ENCODE measurements at regions not wholly inside any gene's neighbourhood (a gene's known extent, or its start where the extent isn't known, plus 50 kb on each side); places are given as distances from the start of the nearest gene placed in this dataset.

DNA sequence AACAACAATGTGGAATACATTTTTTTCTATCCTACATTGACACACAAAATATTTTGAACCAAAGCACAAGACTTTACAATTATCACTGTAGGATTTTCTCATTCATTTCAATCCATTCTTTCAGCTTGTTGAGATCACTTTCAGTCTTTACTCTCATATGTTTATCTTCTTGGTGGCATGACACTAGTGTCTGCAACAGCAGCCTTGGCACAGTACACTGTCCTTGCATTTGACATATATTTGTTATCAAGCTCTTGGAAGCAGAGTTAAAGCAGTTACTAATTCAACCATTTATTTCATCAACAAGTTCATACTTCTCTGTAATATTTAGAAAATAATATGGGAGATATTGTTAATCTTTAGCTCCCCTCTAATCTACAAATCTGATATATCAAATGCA is 922.4 kb upstream of the ADGRL2 start:
- no peak for DNase-seq
- no peaks in the 10 kb centered on the region for H3K9me3 ChIP-seq (ENCODE audit: low read length)
- H3K36me3 ChIP-seq (ENCODE audit: insufficient read depth, low read length): no peaks in the 10 kb centered on the region
- no peaks in the 10 kb centered on the region for H3K4me1 ChIP-seq (ENCODE audit: insufficient read depth, low read length)
- H3K27ac Mint-ChIP-seq: no peak overlapping the region
- H3K27me3 ChIP-seq (ENCODE audit: insufficient read depth, low read length, poor library complexity, severe bottlenecking): no peaks in the 10 kb centered on the region
- H3K27me3 Mint-ChIP-seq: no peaks in the 10 kb centered on the region
- no peaks in the 10 kb centered on the region for H3K4me1 Mint-ChIP-seq
- ChIA-PET POLR2A (no interaction called here), CTCF (no interaction called here)
- no peak overlapping the region for H3K27ac ChIP-seq (ENCODE audit: low read depth, low read length)
- no peaks in the 10 kb centered on the region for H3K36me3 Mint-ChIP-seq
- no peak overlapping the region for H3K4me3 Mint-ChIP-seq
- no peak overlapping the region for H3K4me3 ChIP-seq (ENCODE audit: low read length)
- peaks cover 2 to 30% (median 8%) of the 10 kb centered on the region in 5 donors for H3K9me3 Mint-ChIP-seq

DNA sequence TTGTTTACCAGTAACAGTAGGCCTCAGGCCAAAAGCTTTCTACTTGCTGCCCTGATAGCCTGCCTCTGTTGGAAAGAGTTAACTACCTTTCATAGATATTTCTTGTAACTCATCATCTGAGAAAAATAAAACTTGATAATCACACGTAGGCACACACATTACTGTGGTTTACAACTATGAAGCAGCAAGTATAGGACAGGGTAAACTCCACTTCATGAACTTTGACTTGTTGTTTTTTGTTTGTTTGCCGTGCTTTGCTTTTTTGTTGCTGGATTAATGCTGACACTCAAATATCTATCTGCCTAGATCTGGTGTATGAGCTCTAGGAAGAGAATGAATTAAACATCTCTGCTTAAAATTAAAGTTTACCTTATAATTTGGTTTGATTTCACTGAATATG is 924.7 kb upstream of the ADGRL2 start:
- no peak overlapping the region for H3K27ac ChIP-seq (ENCODE audit: low read depth, low read length)
- POLR2A ChIA-PET: no interaction called here
- H3K4me3 ChIP-seq (ENCODE audit: low read length): no peak overlapping the region
- no peaks in the 10 kb centered on the region for H3K27me3 ChIP-seq (ENCODE audit: insufficient read depth, low read length, poor library complexity, severe bottlenecking)
- no peaks in the 10 kb centered on the region for H3K4me1 ChIP-seq (ENCODE audit: insufficient read depth, low read length)
- no peaks in the 10 kb centered on the region for H3K36me3 Mint-ChIP-seq
- H3K36me3 ChIP-seq (ENCODE audit: insufficient read depth, low read length): no peaks in the 10 kb centered on the region
- CTCF ChIA-PET: no interaction called here
- no peaks in the 10 kb centered on the region for H3K4me1 Mint-ChIP-seq
- no peaks in the 10 kb centered on the region for H3K27me3 Mint-ChIP-seq
- no peak overlapping the region for H3K4me3 Mint-ChIP-seq
- H3K27ac Mint-ChIP-seq: no peak overlapping the region
- H3K9me3 ChIP-seq (ENCODE audit: low read length): no peaks in the 10 kb centered on the region
- peaks cover 2 to 32% (median 9%) of the 10 kb centered on the region in 5 donors for H3K9me3 Mint-ChIP-seq
- DNase-seq: no peak

DNA sequence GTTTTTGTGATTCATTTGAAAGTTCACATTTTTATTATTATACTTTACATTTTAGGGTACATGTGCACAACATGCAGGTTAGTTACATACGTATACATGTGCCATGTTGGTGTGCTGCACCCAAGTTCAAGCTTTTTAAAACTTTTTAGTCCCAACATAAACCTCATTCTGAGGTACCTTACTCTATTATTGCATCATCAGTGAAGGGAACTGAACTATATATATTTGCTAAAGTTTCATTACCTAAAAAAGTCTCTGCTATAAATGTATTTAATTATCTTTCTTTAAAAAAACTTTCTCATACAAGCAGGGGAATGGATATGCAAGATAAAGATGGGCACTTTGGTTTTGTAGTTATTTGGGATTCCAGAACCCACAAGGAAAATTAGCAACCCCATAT is 931.4 kb upstream of the ADGRL2 start:
- H3K4me3 ChIP-seq (ENCODE audit: low read length): no peak overlapping the region
- Mint-ChIP-seq H3K9me3 (peaks cover 1 to 18% (median 6%) of the 10 kb centered on the region in 5 donors), H3K4me1 (no peaks in the 10 kb centered on the region), H3K27me3 (no peaks in the 10 kb centered on the region), H3K36me3 (no peaks in the 10 kb centered on the region), H3K4me3 (no peak overlapping the region), H3K27ac (no peak overlapping the region)
- no peak for DNase-seq
- H3K27me3 ChIP-seq (ENCODE audit: insufficient read depth, low read length, poor library complexity, severe bottlenecking): no peaks in the 10 kb centered on the region
- H3K4me1 ChIP-seq (ENCODE audit: insufficient read depth, low read length): no peaks in the 10 kb centered on the region
- POLR2A ChIA-PET: no interaction called here
- H3K27ac ChIP-seq (ENCODE audit: low read depth, low read length): no peak overlapping the region
- no peaks in the 10 kb centered on the region for H3K9me3 ChIP-seq (ENCODE audit: low read length)
- no peaks in the 10 kb centered on the region for H3K36me3 ChIP-seq (ENCODE audit: insufficient read depth, low read length)
- CTCF ChIA-PET: no interaction called here

GRCh38 chr1:80847904-80848303 is 952.8 kb upstream of the ADGRL2 start:
- H3K27me3 ChIP-seq (ENCODE audit: insufficient read depth, low read length, poor library complexity, severe bottlenecking): no peaks in the 10 kb centered on the region

GRCh38 chr1:80846966-80847365 is 953.8 kb upstream of the ADGRL2 start:
- ChIA-PET POLR2A (no interaction called here), CTCF (no interaction called here)
- H3K9me3 Mint-ChIP-seq: peaks cover 7 to 22% (median 20%) of the 10 kb centered on the region in 5 donors
- no peaks in the 10 kb centered on the region for H3K27me3 Mint-ChIP-seq
- H3K27ac ChIP-seq (ENCODE audit: low read depth, low read length): no peak overlapping the region
- no peak overlapping the region for H3K4me3 Mint-ChIP-seq
- DNase-seq: no peak
- no peaks in the 10 kb centered on the region for H3K27me3 ChIP-seq (ENCODE audit: insufficient read depth, low read length, poor library complexity, severe bottlenecking)
- H3K4me1 Mint-ChIP-seq: no peaks in the 10 kb centered on the region
- H3K4me1 ChIP-seq (ENCODE audit: insufficient read depth, low read length): no peaks in the 10 kb centered on the region
- H3K27ac Mint-ChIP-seq: no peak overlapping the region
- H3K4me3 ChIP-seq (ENCODE audit: low read length): no peak overlapping the region
- H3K9me3 ChIP-seq (ENCODE audit: low read length): no peaks in the 10 kb centered on the region
- no peaks in the 10 kb centered on the region for H3K36me3 Mint-ChIP-seq
- H3K36me3 ChIP-seq (ENCODE audit: insufficient read depth, low read length): no peaks in the 10 kb centered on the region

More at GRCh38 chr1:80847904-80848303, 952.8 kb upstream of the ADGRL2 start:
- Mint-ChIP-seq H3K27ac (no peak overlapping the region), H3K27me3 (no peaks in the 10 kb centered on the region), H3K4me1 (no peaks in the 10 kb centered on the region), H3K9me3 (peaks cover 7 to 22% (median 20%) of the 10 kb centered on the region in 5 donors), H3K4me3 (no peak overlapping the region), H3K36me3 (no peaks in the 10 kb centered on the region)
- Histone ChIP-seq H3K9me3 (ENCODE audit: low read length) (no peaks in the 10 kb centered on the region), H3K4me3 (ENCODE audit: low read length) (no peak overlapping the region), H3K4me1 (ENCODE audit: insufficient read depth, low read length) (no peaks in the 10 kb centered on the region), H3K36me3 (ENCODE audit: insufficient read depth, low read length) (no peaks in the 10 kb centered on the region), H3K27ac (ENCODE audit: low read depth, low read length) (no peak overlapping the region)
- DNase-seq: no peak
- POLR2A ChIA-PET: no interaction called here
- CTCF ChIA-PET: no interaction called here

- Histone ChIP-seq H3K36me3 (ENCODE audit: insufficient read depth, low read length) (no peaks in the 10 kb centered on the region), H3K4me3 (ENCODE audit: low read length) (no peak overlapping the region), H3K9me3 (ENCODE audit: low read length) (no peaks in the 10 kb centered on the region), H3K4me1 (ENCODE audit: insufficient read depth, low read length) (no peaks in the 10 kb centered on the region), H3K27me3 (ENCODE audit: insufficient read depth, low read length, poor library complexity, severe bottlenecking) (no peaks in the 10 kb centered on the region), H3K27ac (ENCODE audit: low read depth, low read length) (no peak overlapping the region)
- H3K27ac Mint-ChIP-seq: no peak overlapping the region
- no peaks in the 10 kb centered on the region for H3K27me3 Mint-ChIP-seq
- CTCF ChIA-PET: no interaction called here
- peaks cover 9 to 30% (median 19%) of the 10 kb centered on the region in 5 donors for H3K9me3 Mint-ChIP-seq
- POLR2A ChIA-PET: no interaction called here
- no peak overlapping the region for H3K4me3 Mint-ChIP-seq
- H3K4me1 Mint-ChIP-seq: no peaks in the 10 kb centered on the region
- no peaks in the 10 kb centered on the region for H3K36me3 Mint-ChIP-seq
- no peak for DNase-seq
Observed at GRCh38 chr1:80842796-80843195, 957.9 kb upstream of the ADGRL2 start.

DNA sequence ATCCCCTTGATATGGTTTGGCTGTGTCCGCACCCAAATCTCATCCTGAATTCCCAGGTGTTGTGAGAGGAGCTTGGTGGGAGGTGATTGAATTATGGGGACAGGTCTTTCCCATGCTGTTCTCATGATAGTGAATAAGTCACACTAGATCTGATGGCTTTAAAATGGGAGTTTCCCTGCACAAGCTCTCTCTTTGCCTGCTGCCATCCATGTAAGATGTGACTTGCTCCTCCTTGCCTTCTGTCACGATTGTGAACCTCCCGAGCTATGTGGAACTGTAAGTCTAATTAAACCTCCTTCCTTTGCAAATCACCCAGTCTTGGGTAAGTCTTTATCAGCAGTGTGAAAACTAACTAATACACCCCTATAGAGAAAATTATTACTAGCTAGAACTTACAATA is 959.5 kb upstream of the ADGRL2 start:
- Histone ChIP-seq H3K9me3 (ENCODE audit: low read length) (no peaks in the 10 kb centered on the region), H3K27me3 (ENCODE audit: insufficient read depth, low read length, poor library complexity, severe bottlenecking) (no peaks in the 10 kb centered on the region), H3K4me1 (ENCODE audit: insufficient read depth, low read length) (no peaks in the 10 kb centered on the region), H3K36me3 (ENCODE audit: insufficient read depth, low read length) (no peaks in the 10 kb centered on the region), H3K4me3 (ENCODE audit: low read length) (no peak overlapping the region), H3K27ac (ENCODE audit: low read depth, low read length) (no peak overlapping the region)
- H3K27ac Mint-ChIP-seq: no peak overlapping the region
- no peaks in the 10 kb centered on the region for H3K4me1 Mint-ChIP-seq
- POLR2A ChIA-PET: no interaction called here
- H3K27me3 Mint-ChIP-seq: no peaks in the 10 kb centered on the region
- CTCF ChIA-PET: no interaction called here
- H3K4me3 Mint-ChIP-seq: no peak overlapping the region
- peaks cover 10 to 35% (median 17%) of the 10 kb centered on the region in 5 donors for H3K9me3 Mint-ChIP-seq
- H3K36me3 Mint-ChIP-seq: no peaks in the 10 kb centered on the region
- DNase-seq: no peak

DNA sequence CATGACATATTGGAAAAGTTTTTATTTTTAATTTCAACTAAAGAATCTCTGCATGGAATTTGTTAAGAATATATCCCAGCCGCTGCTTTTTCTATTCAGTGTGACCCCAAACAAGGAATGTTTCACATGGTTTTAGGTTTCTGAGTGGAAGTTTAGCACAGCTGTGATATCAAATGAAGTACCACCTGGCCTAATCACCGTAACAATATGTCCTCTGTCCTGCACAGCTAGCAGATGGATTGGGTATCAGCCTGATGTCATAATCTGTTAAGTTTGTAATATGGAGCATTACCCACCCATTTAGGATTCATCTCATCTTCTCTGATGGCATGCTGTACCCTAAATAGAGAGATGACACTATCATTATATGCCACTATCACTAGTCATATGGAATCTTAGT is 963.7 kb upstream of the ADGRL2 start:
- Histone ChIP-seq H3K4me3 (ENCODE audit: low read length) (no peak overlapping the region), H3K9me3 (ENCODE audit: low read length) (no peaks in the 10 kb centered on the region), H3K27me3 (ENCODE audit: insufficient read depth, low read length, poor library complexity, severe bottlenecking) (no peaks in the 10 kb centered on the region), H3K4me1 (ENCODE audit: insufficient read depth, low read length) (no peaks in the 10 kb centered on the region), H3K36me3 (ENCODE audit: insufficient read depth, low read length) (no peaks in the 10 kb centered on the region), H3K27ac (ENCODE audit: low read depth, low read length) (no peak overlapping the region)
- no peak overlapping the region for H3K4me3 Mint-ChIP-seq
- ChIA-PET POLR2A (no interaction called here), CTCF (no interaction called here)
- H3K27ac Mint-ChIP-seq: no peak overlapping the region
- H3K4me1 Mint-ChIP-seq: no peaks in the 10 kb centered on the region
- peaks cover 6 to 42% (median 13%) of the 10 kb centered on the region in 5 donors for H3K9me3 Mint-ChIP-seq
- H3K36me3 Mint-ChIP-seq: no peaks in the 10 kb centered on the region
- DNase-seq: no peak
- H3K27me3 Mint-ChIP-seq: no peaks in the 10 kb centered on the region

GRCh38 chr1:80836505-80836904 is 964.2 kb upstream of the ADGRL2 start:
- DNase-seq: no peak
- ChIA-PET CTCF (no interaction called here), POLR2A (no interaction called here)
- Mint-ChIP-seq H3K4me3 (no peak overlapping the region), H3K27ac (no peak overlapping the region), H3K4me1 (no peaks in the 10 kb centered on the region), H3K27me3 (no peaks in the 10 kb centered on the region), H3K36me3 (no peaks in the 10 kb centered on the region), H3K9me3 (peaks cover 6 to 36% (median 13%) of the 10 kb centered on the region in 5 donors)
- Histone ChIP-seq H3K9me3 (ENCODE audit: low read length) (no peaks in the 10 kb centered on the region), H3K4me1 (ENCODE audit: insufficient read depth, low read length) (no peaks in the 10 kb centered on the region), H3K27me3 (ENCODE audit: insufficient read depth, low read length, poor library complexity, severe bottlenecking) (no peaks in the 10 kb centered on the region), H3K27ac (ENCODE audit: low read depth, low read length) (no peak overlapping the region), H3K4me3 (ENCODE audit: low read length) (no peak overlapping the region), H3K36me3 (ENCODE audit: insufficient read depth, low read length) (no peaks in the 10 kb centered on the region)
